ENCODE measurements at regions not wholly inside any gene's neighbourhood (a gene's known extent, or its start where the extent isn't known, plus 50 kb on each side); places are given as distances from the start of the nearest gene placed in this dataset.

DNA sequence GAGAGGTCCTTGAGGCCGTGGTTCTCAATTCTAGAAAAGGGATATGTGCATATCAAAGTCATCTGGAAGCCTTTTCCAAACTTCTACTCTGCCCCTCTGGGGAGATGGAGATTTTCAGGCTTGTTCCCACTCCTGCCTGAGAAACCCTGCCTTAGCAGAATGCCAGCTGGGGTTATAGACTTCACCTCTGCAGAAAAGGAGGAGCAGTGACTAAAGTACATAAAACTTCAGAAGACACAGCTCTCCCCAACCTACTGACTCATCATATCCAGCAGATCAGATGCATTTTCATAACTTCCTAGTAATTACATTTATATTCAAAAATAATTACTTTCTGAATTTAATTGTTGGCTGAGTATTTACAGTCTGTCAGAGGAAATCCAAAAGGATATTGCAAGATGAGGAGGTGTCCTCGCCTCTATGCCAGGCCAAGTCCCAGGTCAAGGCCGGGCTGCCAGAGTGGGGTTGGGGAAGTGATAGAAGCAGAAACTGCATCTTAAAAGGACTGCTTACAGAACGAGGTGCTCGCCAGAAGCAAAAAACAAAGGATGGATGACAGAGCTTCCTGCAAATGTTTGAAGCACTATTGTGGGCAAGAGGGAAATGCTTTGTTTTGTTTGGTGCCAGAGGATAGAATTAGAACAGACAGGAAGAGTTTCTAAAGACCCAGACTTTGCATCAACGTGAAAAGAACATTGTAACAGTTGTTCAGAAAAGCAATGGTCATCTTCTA, 75.6 kb upstream of the APCDD1 start:
- Histone ChIP-seq H3K27ac (no peak overlapping the region), H3K4me3 (no peak overlapping the region), H3K27me3 (no peaks in the 10 kb centered on the region), H3K36me3 (no peaks in the 10 kb centered on the region), H3K9me3 (no peaks in the 10 kb centered on the region), H3K4me1 (no peaks in the 10 kb centered on the region)
- no peak for TF ChIP-seq POLR2A (IDR thresholded peaks at IDR 0.05)
- no peak for TF ChIP-seq CTCF (IDR thresholded peaks at IDR 0.05)
- no peak for TF ChIP-seq POLR2AphosphoS5 (IDR thresholded peaks at IDR 0.05)
- DNase-seq (ENCODE audit: low spot score in 2 of 2), result no peak
- intact Hi-C loops (cut with DNase I; ENCODE audit: low total_unique reads), result no loop called here

GRCh38 chr18:10379522-10379921, 74.9 kb upstream of the APCDD1 start:
- H3K36me3 ChIP-seq, result no peaks in the 10 kb centered on the region

GRCh38 chr18:10381516-10381915, 72.9 kb upstream of the APCDD1 start:
- Histone ChIP-seq H3K27me3 (no peaks in the 10 kb centered on the region), H3K36me3 (no peaks in the 10 kb centered on the region), H3K4me3 (no peak overlapping the region), H3K4me1 (no peaks in the 10 kb centered on the region), H3K9me3 (no peaks in the 10 kb centered on the region), H3K27ac (no peak overlapping the region)
- no peak for DNase-seq (ENCODE audit: low spot score in 2 of 2)
- intact Hi-C loops (cut with DNase I; ENCODE audit: low total_unique reads), result no loop called here
- TF ChIP-seq CTCF (IDR thresholded peaks at IDR 0.05) (no peak), POLR2A (IDR thresholded peaks at IDR 0.05) (no peak)

More at GRCh38 chr18:10379522-10379921, 74.9 kb upstream of the APCDD1 start:
- Histone ChIP-seq H3K27ac (no peak overlapping the region), H3K4me3 (no peak overlapping the region), H3K27me3 (no peaks in the 10 kb centered on the region), H3K9me3 (no peaks in the 10 kb centered on the region), H3K4me1 (no peaks in the 10 kb centered on the region)
- TF ChIP-seq POLR2A (IDR thresholded peaks at IDR 0.05), result no peak
- TF ChIP-seq POLR2AphosphoS5 (IDR thresholded peaks at IDR 0.05), result no peak
- no peak for TF ChIP-seq CTCF (IDR thresholded peaks at IDR 0.05)
- intact Hi-C loops (cut with DNase I; ENCODE audit: low total_unique reads), result no loop called here
- DNase-seq (ENCODE audit: low spot score in 2 of 2), result no peak

DNA sequence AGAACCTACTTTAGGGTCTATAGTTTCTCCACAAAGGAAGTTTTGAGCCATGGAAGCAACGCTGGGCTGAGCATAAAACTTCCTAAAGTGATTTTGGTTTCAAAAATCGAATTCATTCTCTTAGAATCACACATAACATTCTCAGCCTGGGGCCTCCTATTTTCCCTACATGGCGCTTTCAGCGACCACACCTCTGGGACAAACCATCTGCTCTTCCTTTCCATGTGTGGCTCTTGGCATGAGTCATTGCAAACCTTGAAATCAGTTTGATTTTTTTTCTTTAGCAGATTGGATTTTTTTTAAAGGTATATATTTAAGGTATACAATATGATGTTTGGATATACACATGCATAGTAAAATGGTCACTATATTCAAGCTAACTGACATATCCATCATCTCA, 72.5 kb upstream of the APCDD1 start:
- Histone ChIP-seq H3K27me3 (no peaks in the 10 kb centered on the region), H3K27ac (no peak overlapping the region), H3K4me3 (no peak overlapping the region), H3K4me1 (no peaks in the 10 kb centered on the region), H3K9me3 (no peaks in the 10 kb centered on the region), H3K36me3 (no peaks in the 10 kb centered on the region)
- DNase-seq (ENCODE audit: low spot score in 2 of 2), result no peak
- intact Hi-C loops (cut with DNase I; ENCODE audit: low total_unique reads), result no loop called here
- TF ChIP-seq POLR2AphosphoS5 (IDR thresholded peaks at IDR 0.05) (no peak), CTCF (IDR thresholded peaks at IDR 0.05) (no peak), POLR2A (IDR thresholded peaks at IDR 0.05) (no peak)

DNA sequence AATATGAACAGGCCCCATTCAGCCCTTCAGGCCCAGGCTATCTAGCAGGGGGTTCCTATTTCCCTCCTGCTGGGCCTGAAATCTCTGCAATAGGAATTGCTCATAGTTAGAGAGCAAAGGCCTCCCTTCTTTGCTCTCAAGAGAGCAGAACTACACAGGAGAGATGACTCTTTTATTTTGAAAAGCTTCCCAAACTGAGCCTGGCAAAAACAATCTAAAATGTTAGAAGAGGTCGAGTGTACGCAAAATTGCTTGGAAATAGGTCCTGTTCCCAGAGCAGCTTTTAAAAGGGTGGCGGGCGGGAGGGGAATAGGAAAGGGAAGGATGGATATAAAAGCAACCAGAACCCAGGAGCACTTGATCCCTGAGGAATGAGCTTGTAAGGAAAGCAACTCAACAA, 68.4 kb upstream of the APCDD1 start:
- DNase-seq (ENCODE audit: low spot score in 2 of 2), result no peak
- Histone ChIP-seq H3K4me3 (no peak overlapping the region), H3K36me3 (no peaks in the 10 kb centered on the region), H3K27me3 (no peaks in the 10 kb centered on the region), H3K4me1 (no peaks in the 10 kb centered on the region), H3K27ac (no peak overlapping the region), H3K9me3 (no peaks in the 10 kb centered on the region)
- intact Hi-C loops (cut with DNase I; ENCODE audit: low total_unique reads), result no loop called here
- TF ChIP-seq CTCF (IDR thresholded peaks at IDR 0.05) (no peak), POLR2A (IDR thresholded peaks at IDR 0.05) (no peak), POLR2AphosphoS5 (IDR thresholded peaks at IDR 0.05) (no peak)

Data from breast epithelium (tissue), 4 donors.